K562 (cell line): ENCODE measurements at regions not wholly inside any gene's neighbourhood (a gene's known extent, or its start where the extent isn't known, plus 50 kb on each side); places are given as distances from the start of the nearest gene placed in this dataset.
A peak's percentile ranks its signal among the peaks of the same experiment; 100 is the strongest.

Experiments used
- ATAC-seq: fragments of 200-7000 bp; cut with Tn5 transposase; 3 replicates; pipeline ENCODE4 v1.9.1; 2020; ENCODE audit warnings: moderate library complexity
- BruUV-seq: library from RNA; stranded (reverse); fragments of 400-500 nt; replicated peaks from 2 replicates; lab custom pipeline; 2021; lab: Mats Ljungman, UMichigan
- CTCF ChIA-PET: fragments of 300-600 bp; formaldehyde crosslinking; extraction: SDS; loops from one replicate; lab custom pipeline; 2021; ENCODE audit warnings: low intra/inter-chr PET ratio; lab: Yijun Ruan, JAX
- POLR2A ChIA-PET: fragments of 300-600, 350-650 bp; sonication (Branson Sonifier 250); formaldehyde crosslinking; extraction: SDS; loops from one replicate; lab custom pipeline; 2021; ENCODE audit warnings: antibody characterized with exemption, inconsistent platforms; lab: Yijun Ruan, JAX
- DNase-seq, 4 experiments: peaks; one replicate each; pipeline versions ENCODE4 v3.0.0 to v3.0.0-alpha.2; 2011 to 2018; ENCODE audit warnings: low spot score in 3 of 4, mixed read lengths in 3 of 4; ENCODE audit errors: extremely low read depth in 1 of 4
- FAIRE-seq: peaks from 2 replicates; lab custom pipeline; 2011; peaks lifted over from hg19 to GRCh38; lab: Jason Lieb, UNC
- H2AFZ ChIP-seq: 2 replicates; pipeline ENCODE4 v1.6.0; 2011; ENCODE audit warnings: low read depth, low read length, control low read depth, inconsistent platforms
- H3K27ac ChIP-seq: fragments of 200-600 bp; 3 replicates; pipeline ENCODE4 v1.8.0; 2011; ENCODE audit warnings: low read depth, mild to moderate bottlenecking, control low read depth, inconsistent platforms, low read length, moderate library complexity, mixed read lengths; ENCODE audit errors: extremely low read depth
- H3K27me3 ChIP-seq, 2 experiments: fragments of 300-600 bp in 1 of 2; 2 replicates in 1 of 2; 3 replicates in 1 of 2; pipeline versions ENCODE4 v1.6.0 to v1.8.0; 2011; ENCODE audit warnings: inconsistent platforms in 2 of 2, low read length in 2 of 2, mild to moderate bottlenecking in 1 of 2, mixed read lengths in 1 of 2, moderate library complexity in 1 of 2; ENCODE audit not compliant: control insufficient read depth in 2 of 2, insufficient read depth in 2 of 2
- H3K36me3 ChIP-seq: fragments of 300-600 bp; 3 replicates; pipeline ENCODE4 v1.8.0; 2011; ENCODE audit warnings: mild to moderate bottlenecking, low read length, inconsistent platforms; ENCODE audit not compliant: control insufficient read depth, insufficient read depth
- H3K4me1 ChIP-seq, 2 experiments: fragments of 200-600 bp in 1 of 2; replicated peaks in 1 of 2; 2 replicates in 1 of 2; 3 replicates in 1 of 2; pipeline versions ENCODE4 v1.5.1 to v1.8.0; 2011; ENCODE audit warnings: inconsistent platforms in 2 of 2, low read length in 2 of 2, mild to moderate bottlenecking in 1 of 2, mixed read lengths in 1 of 2, moderate library complexity in 1 of 2; ENCODE audit not compliant: control insufficient read depth in 2 of 2, insufficient read depth in 2 of 2
- H3K4me2 ChIP-seq: 2 replicates; pipeline ENCODE4 v1.6.1; 2011; ENCODE audit warnings: low read length, control low read depth, inconsistent platforms, mixed read lengths; ENCODE audit not compliant: insufficient read depth
- H3K4me3 ChIP-seq: fragments of 200-600 bp; sonication (generic), shearing (Covaris generic); 2 replicates; pipeline ENCODE4 v1.5.1; 2016; ENCODE audit warnings: control low read depth, inconsistent platforms
- H3K79me2 ChIP-seq: fragments of 200-600 bp; 3 replicates; pipeline ENCODE4 v1.8.0; 2011; ENCODE audit warnings: low read length, inconsistent platforms; ENCODE audit not compliant: control insufficient read depth, insufficient read depth
- H3K9ac ChIP-seq, 2 experiments: 2 replicates each; pipeline versions ENCODE4 v1.6.0 to v1.6.1; 2011; ENCODE audit warnings: low read depth in 2 of 2, low read length in 2 of 2, control low read depth in 1 of 2, inconsistent platforms in 1 of 2, mild to moderate bottlenecking in 1 of 2, mixed read lengths in 1 of 2; ENCODE audit not compliant: insufficient read depth in 1 of 2
- H3K9me1 ChIP-seq: one replicate; pipeline ENCODE4 v1.6.0; 2011; ENCODE audit warnings: inconsistent platforms, mild to moderate bottlenecking, low read length, moderate library complexity; ENCODE audit not compliant: control insufficient read depth, insufficient read depth
- H3K9me3 ChIP-seq: replicated peaks from 2 replicates; pipeline ENCODE4 v1.5.1; 2011; ENCODE audit warnings: low read depth, low read length, inconsistent platforms; ENCODE audit not compliant: control insufficient read depth, insufficient read depth
- H4K20me1 ChIP-seq: replicated peaks from 2 replicates; pipeline ENCODE4 v1.6.1; 2011; ENCODE audit warnings: low read length, inconsistent platforms, mixed read lengths; ENCODE audit not compliant: control insufficient read depth, insufficient read depth
- CBX2 ChIP-seq: fragments of 200-600 bp; sonication (generic); IDR thresholded peaks from one replicate; pipeline ENCODE4 v1.6.1; 2012; ENCODE audit warnings: mild to moderate bottlenecking, low read length, inconsistent platforms; ENCODE audit not compliant: insufficient read depth, poor library complexity, severe bottlenecking
- DIDO1 ChIP-seq: fragments of 450-650 bp; IDR thresholded peaks from 2 replicates; pipeline ENCODE4 v1.6.1; 2016; ENCODE audit warnings: low read depth, missing biosample characterization, missing genetic modification characterization
- LARP7 ChIP-seq: fragments of 450-650 bp; IDR thresholded peaks from 2 replicates; pipeline ENCODE4 v1.6.1; 2016
- SRSF7 ChIP-seq: fragments of 200-400 bp; formaldehyde crosslinking; optimal IDR thresholded peaks from 2 replicates; pipeline ENCODE3; 2017; ENCODE audit warnings: mild to moderate bottlenecking, low read depth, low read length
- ZEB2 ChIP-seq: fragments of 450-650 bp; IDR thresholded peaks from 2 replicates; pipeline ENCODE4 v1.6.1; 2016
- ZNF316 ChIP-seq: fragments of 450-650 bp; IDR thresholded peaks from 2 replicates; pipeline ENCODE4 v1.6.1; 2016
- WGBS: fragments of 100-300 bp; shearing (Covaris generic); methylation state at CpG from one replicate; pipeline ENCODE4 v1.1.6; 2016; ENCODE audit warnings: low coverage, mixed read lengths; ENCODE audit not compliant: insufficient coverage; ENCODE audit errors: missing lambda C conversion rate; 5-methylcytosine and 5-hydroxymethylcytosine counted together
- in situ Hi-C: fragments of 300-500 bp; cut with MboI; formaldehyde crosslinking; loops from 4 replicates; pipeline ENCODE4 v1.15.0; 2018; ENCODE audit warnings: inconsistent platforms, mixed read lengths
- intact Hi-C: fragments of 100-400 bp; cut with micrococcal nuclease; formaldehyde crosslinking; loops from 2 replicates; pipeline ENCODE4 v1.14.2; 2022
- TF ChIP-seq, protein P1 (sequence below): sonication (generic); formaldehyde crosslinking; IDR thresholded peaks from 2 replicates; pipeline ENCODE4 v1.5.0; 2020; ENCODE audit warnings: missing genetic modification reagents
- TF ChIP-seq, protein P2 (sequence below), 2 experiments: fragments of 450-650 bp; IDR thresholded peaks; 2 replicates each; pipeline ENCODE4 v1.6.1; 2016; ENCODE audit warnings: mild to moderate bottlenecking in 2 of 2, borderline replicate concordance in 1 of 2, low read depth in 1 of 2, moderate library complexity in 1 of 2

DNA sequence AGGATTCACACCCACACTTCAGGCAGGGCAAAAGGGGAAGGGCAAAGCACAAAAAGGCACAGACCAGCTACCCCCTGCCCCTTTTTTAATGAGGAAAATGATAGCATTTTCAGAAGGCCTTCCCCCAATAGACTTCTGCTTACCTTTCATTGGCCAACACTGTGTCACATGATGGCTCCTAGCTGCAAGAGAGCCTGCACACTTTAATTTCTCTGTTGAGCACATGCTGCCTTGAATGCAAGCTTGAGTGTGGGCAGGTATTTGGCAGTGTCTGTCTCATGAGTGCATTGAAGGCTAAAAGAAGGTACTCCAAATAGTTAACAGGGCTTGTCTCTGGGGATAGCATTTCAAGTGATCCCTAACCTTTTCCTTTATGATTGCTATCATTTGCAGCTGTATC lies 175.4 kb upstream of the NFE2L3 start (continued):
- TF ChIP-seq, protein P1, sequence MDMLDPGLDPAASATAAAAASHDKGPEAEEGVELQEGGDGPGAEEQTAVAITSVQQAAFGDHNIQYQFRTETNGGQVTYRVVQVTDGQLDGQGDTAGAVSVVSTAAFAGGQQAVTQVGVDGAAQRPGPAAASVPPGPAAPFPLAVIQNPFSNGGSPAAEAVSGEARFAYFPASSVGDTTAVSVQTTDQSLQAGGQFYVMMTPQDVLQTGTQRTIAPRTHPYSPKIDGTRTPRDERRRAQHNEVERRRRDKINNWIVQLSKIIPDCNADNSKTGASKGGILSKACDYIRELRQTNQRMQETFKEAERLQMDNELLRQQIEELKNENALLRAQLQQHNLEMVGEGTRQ (CRISPR knock-in tag) = peak; percentile 68

DNA sequence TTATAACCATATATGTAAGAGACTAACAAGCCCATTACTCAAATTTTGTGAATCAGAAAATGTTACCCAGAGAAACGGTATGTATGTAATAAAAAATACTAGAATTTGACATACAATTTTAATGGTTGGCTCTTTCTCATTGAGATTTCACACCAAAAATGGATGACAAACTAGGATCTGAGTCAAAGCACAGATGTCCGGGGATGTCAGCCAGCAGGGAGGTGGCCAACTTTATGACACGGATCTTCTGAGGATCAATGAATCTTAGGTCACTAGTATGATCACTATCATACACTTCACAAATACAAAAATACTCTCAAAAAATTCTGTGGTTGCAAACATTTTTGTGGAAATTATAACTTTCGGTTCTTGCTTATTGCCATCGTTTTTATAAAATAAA lies 173.5 kb upstream of the NFE2L3 start:
- Histone ChIP-seq H2AFZ (no peak overlapping the region), H3K36me3 (no peaks in the 10 kb centered on the region), H3K4me1 (no peaks in the 10 kb centered on the region; a peak in 1 of 5 replicates), H3K4me2 (no peak overlapping the region), H3K79me2 (no peaks in the 10 kb centered on the region), H4K20me1 (no peaks in the 10 kb centered on the region), H3K27ac (no peak overlapping the region), H3K9me1 (no peaks in the 10 kb centered on the region), H3K9ac (no peak overlapping the region), H3K27me3 (peaks cover 0 to 18% of the 10 kb centered on the region in 2 experiments; a peak in 3 of 5 replicates), H3K4me3 (no peak overlapping the region), H3K9me3 (peaks cover 2% of the 10 kb centered on the region; the same call in 1 of the 2 replicates)
- FAIRE-seq (no peak), DNase-seq (no peak), ATAC-seq (no peak)
- in situ Hi-C loops = no loop called here
- POLR2A ChIA-PET = interaction anchor here (1.1 to 1.2 kb wide), 2 partner anchors 10 to 17 kb away, joined by 3 read pairs; no protein-coding TSS in a partner anchor
- TF ChIP-seq DIDO1 (tag) (no peak), ZEB2 (no peak), SRSF7 (no peak), ZNF316 (no peak), LARP7 (no peak), CBX2 (no peak)
- TF ChIP-seq, protein P2, sequence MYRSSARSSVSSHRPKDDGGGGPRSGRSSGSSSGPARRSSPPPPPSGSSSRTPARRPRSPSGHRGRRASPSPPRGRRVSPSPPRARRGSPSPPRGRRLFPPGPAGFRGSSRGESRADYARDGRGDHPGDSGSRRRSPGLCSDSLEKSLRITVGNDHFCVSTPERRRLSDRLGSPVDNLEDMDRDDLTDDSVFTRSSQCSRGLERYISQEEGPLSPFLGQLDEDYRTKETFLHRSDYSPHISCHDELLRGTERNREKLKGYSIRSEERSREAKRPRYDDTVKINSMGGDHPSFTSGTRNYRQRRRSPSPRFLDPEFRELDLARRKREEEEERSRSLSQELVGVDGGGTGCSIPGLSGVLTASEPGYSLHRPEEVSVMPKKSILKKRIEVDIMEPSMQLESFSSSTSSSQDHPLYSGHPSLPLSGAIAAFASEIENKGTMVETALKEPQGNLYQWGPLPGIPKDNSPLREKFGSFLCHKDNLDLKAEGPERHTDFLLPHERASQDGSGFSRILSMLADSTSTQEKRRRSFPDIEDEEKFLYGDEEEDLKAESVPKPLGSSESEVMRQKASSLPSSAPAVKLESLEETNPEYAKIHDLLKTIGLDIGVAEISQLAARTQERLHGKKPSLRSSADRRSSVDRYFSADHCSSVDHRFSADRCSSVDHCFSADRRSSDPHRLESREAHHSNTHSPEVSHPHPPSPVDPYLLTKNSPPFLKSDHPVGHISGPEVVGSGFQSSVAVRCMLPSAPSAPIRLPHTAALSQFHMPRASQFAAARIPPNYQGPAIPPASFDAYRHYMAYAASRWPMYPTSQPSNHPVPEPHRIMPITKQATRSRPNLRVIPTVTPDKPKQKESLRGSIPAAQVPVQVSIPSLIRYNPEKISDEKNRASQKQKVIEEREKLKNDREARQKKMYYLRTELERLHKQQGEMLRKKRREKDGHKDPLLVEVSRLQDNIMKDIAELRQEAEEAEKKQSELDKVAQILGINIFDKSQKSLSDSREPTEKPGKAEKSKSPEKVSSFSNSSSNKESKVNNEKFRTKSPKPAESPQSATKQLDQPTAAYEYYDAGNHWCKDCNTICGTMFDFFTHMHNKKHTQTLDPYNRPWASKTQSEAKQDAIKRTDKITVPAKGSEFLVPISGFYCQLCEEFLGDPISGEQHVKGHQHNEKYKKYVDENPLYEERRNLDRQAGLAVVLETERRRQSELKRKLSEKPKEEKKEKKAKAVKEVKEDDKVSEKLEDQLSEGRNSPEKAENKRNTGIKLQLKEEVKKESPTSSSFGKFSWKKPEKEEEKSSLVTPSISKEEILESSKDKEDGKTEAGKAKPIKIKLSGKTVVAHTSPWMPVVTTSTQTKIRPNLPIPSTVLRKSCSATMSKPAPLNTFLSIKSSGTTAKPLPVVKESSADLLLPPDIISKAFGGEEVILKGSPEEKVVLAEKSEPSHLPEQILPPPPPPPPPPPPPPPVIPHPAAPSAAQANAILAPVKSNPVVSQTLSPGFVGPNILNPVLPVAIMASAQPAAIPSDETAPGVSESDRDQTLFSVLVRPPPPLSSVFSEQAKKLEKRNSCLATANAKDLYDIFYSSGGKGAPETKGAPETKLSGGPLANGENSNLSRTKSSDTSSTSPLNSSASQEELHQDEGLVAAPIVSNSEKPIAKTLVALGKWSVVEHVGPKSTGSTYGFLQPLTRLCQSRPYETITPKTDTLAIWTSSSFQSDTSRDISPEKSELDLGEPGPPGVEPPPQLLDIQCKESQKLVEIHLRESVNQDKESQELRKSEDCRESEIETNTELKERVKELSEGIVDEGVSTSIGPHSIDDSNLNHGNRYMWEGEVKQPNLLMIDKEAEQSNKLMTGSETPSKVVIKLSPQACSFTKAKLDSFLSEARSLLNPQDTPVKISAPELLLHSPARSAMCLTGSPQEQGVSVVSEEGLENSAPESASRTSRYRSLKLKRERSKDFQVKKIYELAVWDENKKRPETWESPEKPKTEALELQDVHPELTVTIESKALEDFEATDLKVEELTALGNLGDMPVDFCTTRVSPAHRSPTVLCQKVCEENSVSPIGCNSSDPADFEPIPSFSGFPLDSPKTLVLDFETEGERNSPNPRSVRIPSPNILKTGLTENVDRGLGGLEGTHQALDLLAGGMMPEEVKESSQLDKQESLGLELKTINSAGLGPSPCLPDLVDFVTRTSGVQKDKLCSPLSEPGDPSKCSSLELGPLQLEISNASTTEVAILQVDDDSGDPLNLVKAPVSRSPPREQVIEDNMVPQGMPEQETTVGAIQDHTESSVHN (IDR thresholded peaks at IDR 0.05; ENCODE audit: borderline replicate concordance in 1 of 2, low read depth in 1 of 2) = no peak
- BruUV-seq = no TSS peak
- WGBS = 1% methylated on average over 5 of the region's 5 CpGs
- CTCF ChIA-PET = no interaction called here
- intact Hi-C loops = no loop called here
